SK-N-SH (cell line): ENCODE measurements at regions not wholly inside any gene's neighbourhood (a gene's known extent, or its start where the extent isn't known, plus 50 kb on each side); places are given as distances from the start of the nearest gene placed in this dataset.

Experiments
- CTCF ChIA-PET: fragments of 300-600, 350-600 bp; formaldehyde crosslinking; extraction: SDS; loops from one replicate; lab custom pipeline; 2021; lab: Yijun Ruan, JAX
- POLR2A ChIA-PET: fragments of 350-600 bp; sonication (Branson Sonifier 250); formaldehyde crosslinking; extraction: SDS; loops from one replicate; lab custom pipeline; 2020; ENCODE audit warnings: antibody characterized with exemption, inconsistent platforms; lab: Yijun Ruan, JAX
- DNase-seq: peaks from one replicate; pipeline ENCODE4 v3.0.0; 2012
- H2AFZ ChIP-seq: fragments of 200-600 bp; sonication (generic); 2 replicates; pipeline ENCODE4 v1.8.1; 2016; ENCODE audit warnings: antibody characterized with exemption, mild to moderate bottlenecking, low read depth
- H3F3A ChIP-seq: fragments of 200-600 bp; sonication (generic); replicated peaks from 2 replicates; pipeline ENCODE3; 2016; ENCODE audit warnings: antibody characterized with exemption, mild to moderate bottlenecking; ENCODE audit not compliant: insufficient read depth
- H3K27ac ChIP-seq, 2 experiments: fragments of 200-500 bp in 1 of 2; fragments of 200-600 bp in 1 of 2; sonication (Bioruptor generic) in 1 of 2; sonication (generic), shearing (Covaris generic) in 1 of 2; 2 replicates each; pipeline versions ENCODE4 v1.5.1 to v1.6.1; 2014 to 2016; ENCODE audit warnings: low read depth in 2 of 2, inconsistent platforms in 1 of 2, low read length in 1 of 2, mild to moderate bottlenecking in 1 of 2, mixed read lengths in 1 of 2
- H3K27me3 ChIP-seq: fragments of 200-600 bp; sonication (generic), shearing (Covaris generic); 2 replicates; pipeline ENCODE4 v1.6.1; 2016; ENCODE audit warnings: mixed run types; ENCODE audit not compliant: insufficient read depth
- H3K36me3 ChIP-seq, 2 experiments: fragments of 200-500 bp in 1 of 2; fragments of 200-600 bp in 1 of 2; sonication (Bioruptor generic) in 1 of 2; sonication (generic) in 1 of 2; replicated peaks in 1 of 2; 2 replicates each; pipeline versions ENCODE3 to v1.5.1; 2014 to 2016; ENCODE audit warnings: low read length in 1 of 2, mild to moderate bottlenecking in 1 of 2; ENCODE audit not compliant: insufficient read depth in 2 of 2, control insufficient read depth in 1 of 2
- H3K4me1 ChIP-seq, 2 experiments: fragments of 200-500 bp in 1 of 2; fragments of 200-600 bp in 1 of 2; sonication (Bioruptor generic) in 1 of 2; sonication (generic), shearing (Covaris generic) in 1 of 2; 2 replicates each; pipeline versions ENCODE4 v1.5.1 to v1.6.1; 2014 to 2016; ENCODE audit warnings: low read depth in 1 of 2, low read length in 1 of 2, mixed run types in 1 of 2; ENCODE audit not compliant: insufficient read depth in 2 of 2, control insufficient read depth in 1 of 2
- H3K4me2 ChIP-seq: fragments of 200-600 bp; sonication (generic), shearing (Covaris generic); 2 replicates; pipeline ENCODE4 v1.6.1; 2017; ENCODE audit warnings: mixed run types
- H3K4me3 ChIP-seq, 2 experiments: fragments of 200-500 bp in 1 of 2; fragments of 200-600 bp in 1 of 2; sonication (Bioruptor generic) in 1 of 2; sonication (generic), shearing (Covaris generic) in 1 of 2; 2 replicates each; pipeline versions ENCODE4 v1.5.1 to v1.8.1; 2014 to 2016; ENCODE audit warnings: low read depth in 2 of 2, inconsistent platforms in 1 of 2, low read length in 1 of 2, mild to moderate bottlenecking in 1 of 2, mixed read lengths in 1 of 2, moderate library complexity in 1 of 2
- H3K79me2 ChIP-seq: fragments of 200-600 bp; sonication (generic); 2 replicates; pipeline ENCODE4 v1.8.1; 2017; ENCODE audit warnings: mild to moderate bottlenecking; ENCODE audit not compliant: insufficient read depth
- H3K9ac ChIP-seq: fragments of 200-600 bp; sonication (generic); 2 replicates; pipeline ENCODE4 v1.6.1; 2017; ENCODE audit warnings: mixed run types
- H3K9me2 ChIP-seq: fragments of 200-600 bp; sonication (generic); 2 replicates; pipeline ENCODE4 v1.6.1; 2017; ENCODE audit warnings: mixed run types
- H3K9me3 ChIP-seq: fragments of 200-600 bp; sonication (generic); 2 replicates; pipeline ENCODE4 v1.6.1; 2017; ENCODE audit warnings: mixed run types, mild to moderate bottlenecking, moderate library complexity
- H4K20me1 ChIP-seq: fragments of 200-600 bp; sonication (generic); 2 replicates; pipeline ENCODE4 v1.6.1; 2017; ENCODE audit warnings: mild to moderate bottlenecking, mixed run types; ENCODE audit not compliant: insufficient read depth
- CHD2 ChIP-seq: fragments of 150-350 bp; IDR thresholded peaks from 2 replicates; pipeline ENCODE4 v1.6.1; 2018; ENCODE audit warnings: low read length; ENCODE audit not compliant: partially characterized antibody
- ELF1 ChIP-seq: IDR thresholded peaks from 2 replicates; pipeline ENCODE4 v1.4.0; 2012
- EP300 ChIP-seq, 2 experiments: IDR thresholded peaks; 2 replicates each; pipeline versions ENCODE4 v1.4.0 to v1.6.1; 2012; ENCODE audit warnings: borderline replicate concordance in 1 of 2, low read depth in 1 of 2, low read length in 1 of 2
- FOSL2 ChIP-seq: IDR thresholded peaks from 2 replicates; pipeline ENCODE4 v1.4.0; 2012; ENCODE audit warnings: low read depth, mild to moderate bottlenecking, moderate library complexity, borderline replicate concordance
- FOXM1 ChIP-seq: IDR thresholded peaks from 2 replicates; pipeline ENCODE4 v1.4.0; 2012; ENCODE audit warnings: low read depth, mild to moderate bottlenecking
- GATA2 ChIP-seq: sonication (generic); formaldehyde crosslinking; IDR thresholded peaks from 2 replicates; pipeline ENCODE4 v1.5.0; 2020; ENCODE audit warnings: mild to moderate bottlenecking, missing genetic modification reagents
- MEF2A ChIP-seq: IDR thresholded peaks from 2 replicates; pipeline ENCODE4 v1.4.0; 2012; ENCODE audit warnings: low read depth, borderline replicate concordance
- POLR2AphosphoS5 ChIP-seq: IDR thresholded peaks from 2 replicates; pipeline ENCODE4 v1.6.1; 2012; ENCODE audit warnings: low read depth, low read length
- RAD21 ChIP-seq: IDR thresholded peaks from 2 replicates; pipeline ENCODE4 v1.6.1; 2012; ENCODE audit warnings: mild to moderate bottlenecking, low read length
- RCOR1 ChIP-seq: fragments of 150-350 bp; IDR thresholded peaks from 2 replicates; pipeline ENCODE4 v1.6.1; 2017; ENCODE audit warnings: antibody characterized with exemption, low read length
- REST ChIP-seq: IDR thresholded peaks from 2 replicates; pipeline ENCODE4 v1.6.1; 2012; ENCODE audit warnings: mild to moderate bottlenecking, low read depth, low read length, moderate library complexity
- RXRA ChIP-seq: IDR thresholded peaks from 2 replicates; pipeline ENCODE4 v1.4.0; 2012; ENCODE audit warnings: low read depth, mild to moderate bottlenecking, borderline replicate concordance
- SMC3 ChIP-seq: IDR thresholded peaks from 2 replicates; pipeline ENCODE4 v1.6.1; 2012; ENCODE audit warnings: low read depth, low read length, improper control_type of control experiment
- TAF1 ChIP-seq: IDR thresholded peaks from 2 replicates; pipeline ENCODE4 v1.6.1; 2012; ENCODE audit warnings: low read depth, mild to moderate bottlenecking, low read length, moderate library complexity, borderline replicate concordance
- TEAD4 ChIP-seq: IDR thresholded peaks from 2 replicates; pipeline ENCODE4 v1.4.0; 2012; ENCODE audit warnings: mild to moderate bottlenecking, borderline replicate concordance; ENCODE audit not compliant: insufficient read depth
- YY1 ChIP-seq: IDR thresholded peaks from 2 replicates; pipeline ENCODE4 v1.4.0; 2012; ENCODE audit warnings: low read depth, mild to moderate bottlenecking
- WGBS: methylation state at CpG from one replicate; pipeline ENCODE4 v1.1.6; 2017; ENCODE audit warnings: low lambda C conversion rate; 5-methylcytosine and 5-hydroxymethylcytosine counted together
- TF ChIP-seq, protein P1 (sequence below): IDR thresholded peaks from 2 replicates; pipeline ENCODE4 v1.4.0; 2012; ENCODE audit warnings: low read depth, borderline replicate concordance
- TF ChIP-seq, protein P2 (sequence below): fragments of 150-350 bp; IDR thresholded peaks from 2 replicates; pipeline ENCODE4 v1.6.1; 2016; ENCODE audit warnings: mild to moderate bottlenecking, low read depth, low read length

GRCh38 chr5:51181208-51181894 is 201.9 kb upstream of the ISL1 start:
- Histone ChIP-seq H3K9me3 (no peaks in the 10 kb centered on the region), H3F3A (no peaks in the 10 kb centered on the region), H3K27ac (no peak overlapping the region), H3K36me3 (no peaks in the 10 kb centered on the region), H4K20me1 (no peaks in the 10 kb centered on the region), H3K9me2 (no peaks in the 10 kb centered on the region), H3K4me1 (peaks cover 0 to 10% of the 10 kb centered on the region in 2 experiments; a peak in 1 of 4 replicates), H3K27me3 (no peaks in the 10 kb centered on the region), H3K4me2 (no peak overlapping the region), H3K4me3 (no peak overlapping the region), H3K9ac (no peak overlapping the region), H3K79me2 (no peaks in the 10 kb centered on the region), H2AFZ (no peak overlapping the region)
- 41% methylated on average over 3 of the region's 3 CpGs for WGBS
- POLR2A ChIA-PET: interaction anchor here (1.0 kb wide), 1 partner anchor 202 kb away, joined by 3 read pairs; the partner anchor contains the start of gene ISL1
- TF ChIP-seq REST (no peak), TAF1 (no peak), MEF2A (no peak), RAD21 (no peak), GATA2 (CRISPR knock-in tag) (no peak), ELF1 (no peak), YY1 (no peak), FOSL2 (no peak), FOXM1 (no peak), RXRA (no peak), SMC3 (no peak), RCOR1 (no peak), CHD2 (no peak), TEAD4 (no peak), POLR2AphosphoS5 (no peak), EP300 (IDR thresholded peaks at IDR 0.05; ENCODE audit: borderline replicate concordance in 1 of 2, low read depth in 1 of 2, low read length in 1 of 2) (no peak)
- TF ChIP-seq, protein P1, sequence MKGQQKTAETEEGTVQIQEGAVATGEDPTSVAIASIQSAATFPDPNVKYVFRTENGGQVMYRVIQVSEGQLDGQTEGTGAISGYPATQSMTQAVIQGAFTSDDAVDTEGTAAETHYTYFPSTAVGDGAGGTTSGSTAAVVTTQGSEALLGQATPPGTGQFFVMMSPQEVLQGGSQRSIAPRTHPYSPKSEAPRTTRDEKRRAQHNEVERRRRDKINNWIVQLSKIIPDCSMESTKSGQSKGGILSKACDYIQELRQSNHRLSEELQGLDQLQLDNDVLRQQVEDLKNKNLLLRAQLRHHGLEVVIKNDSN: no peak
- TF ChIP-seq, protein P2, sequence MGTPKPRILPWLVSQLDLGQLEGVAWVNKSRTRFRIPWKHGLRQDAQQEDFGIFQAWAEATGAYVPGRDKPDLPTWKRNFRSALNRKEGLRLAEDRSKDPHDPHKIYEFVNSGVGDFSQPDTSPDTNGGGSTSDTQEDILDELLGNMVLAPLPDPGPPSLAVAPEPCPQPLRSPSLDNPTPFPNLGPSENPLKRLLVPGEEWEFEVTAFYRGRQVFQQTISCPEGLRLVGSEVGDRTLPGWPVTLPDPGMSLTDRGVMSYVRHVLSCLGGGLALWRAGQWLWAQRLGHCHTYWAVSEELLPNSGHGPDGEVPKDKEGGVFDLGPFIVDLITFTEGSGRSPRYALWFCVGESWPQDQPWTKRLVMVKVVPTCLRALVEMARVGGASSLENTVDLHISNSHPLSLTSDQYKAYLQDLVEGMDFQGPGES: no peak
- DNase-seq: no peak
- CTCF ChIA-PET: interaction anchor here (0.9 to 1.7 kb wide), 3 partner anchors 191 to 826 kb away, joined by 3 to 4 read pairs (median 4); no protein-coding TSS in a partner anchor
